ENCODE measurements at regions not wholly inside any gene's neighbourhood (a gene's known extent, or its start where the extent isn't known, plus 50 kb on each side); places are given as distances from the start of the nearest gene placed in this dataset.
"Not testable (repeated sequence)": the region's sequence is repeated elsewhere in the genome, so short reads cannot be mapped to it uniquely, and the experiment has no call there.

GRCh38 chr19:30113186-30113585, 171.1 kb downstream of the URI1 start:
- TF ChIP-seq, protein P1, sequence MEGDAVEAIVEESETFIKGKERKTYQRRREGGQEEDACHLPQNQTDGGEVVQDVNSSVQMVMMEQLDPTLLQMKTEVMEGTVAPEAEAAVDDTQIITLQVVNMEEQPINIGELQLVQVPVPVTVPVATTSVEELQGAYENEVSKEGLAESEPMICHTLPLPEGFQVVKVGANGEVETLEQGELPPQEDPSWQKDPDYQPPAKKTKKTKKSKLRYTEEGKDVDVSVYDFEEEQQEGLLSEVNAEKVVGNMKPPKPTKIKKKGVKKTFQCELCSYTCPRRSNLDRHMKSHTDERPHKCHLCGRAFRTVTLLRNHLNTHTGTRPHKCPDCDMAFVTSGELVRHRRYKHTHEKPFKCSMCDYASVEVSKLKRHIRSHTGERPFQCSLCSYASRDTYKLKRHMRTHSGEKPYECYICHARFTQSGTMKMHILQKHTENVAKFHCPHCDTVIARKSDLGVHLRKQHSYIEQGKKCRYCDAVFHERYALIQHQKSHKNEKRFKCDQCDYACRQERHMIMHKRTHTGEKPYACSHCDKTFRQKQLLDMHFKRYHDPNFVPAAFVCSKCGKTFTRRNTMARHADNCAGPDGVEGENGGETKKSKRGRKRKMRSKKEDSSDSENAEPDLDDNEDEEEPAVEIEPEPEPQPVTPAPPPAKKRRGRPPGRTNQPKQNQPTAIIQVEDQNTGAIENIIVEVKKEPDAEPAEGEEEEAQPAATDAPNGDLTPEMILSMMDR (IDR thresholded peaks at IDR 0.05; ENCODE audit: control extremely low read depth, extremely low read depth, low read depth, missing control alignments) = no peak
- no peak for DNase-seq (ENCODE audit: extremely low spot score)
- ChIA-PET CTCF (interaction anchor here (1.3 kb wide), 1 partner anchor 10 kb away, joined by 3 read pairs; no protein-coding TSS in a partner anchor), POLR2A (no interaction called here)

DNA sequence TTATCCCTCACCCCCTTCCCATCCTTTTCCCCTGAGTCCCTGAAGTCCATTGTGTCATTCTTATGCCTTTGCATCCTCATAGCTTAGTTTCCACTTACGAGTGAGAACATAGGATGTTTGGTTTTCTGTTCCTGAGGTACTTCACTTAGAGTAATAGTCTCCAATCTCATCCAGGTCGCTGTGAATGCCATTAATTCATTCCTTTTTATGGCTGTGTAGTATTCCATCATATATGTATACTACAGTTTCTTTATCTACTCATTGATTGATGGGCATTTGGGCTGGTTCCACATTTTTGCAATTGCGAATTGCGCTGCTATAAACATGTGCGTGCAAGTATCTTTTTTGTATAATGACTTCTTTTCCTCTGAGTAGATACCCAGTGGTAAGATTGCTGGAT, 172.1 kb downstream of the URI1 start:
- CTCF ChIA-PET = interaction anchor here (1.3 kb wide), 1 partner anchor 9 kb away, joined by 3 read pairs; no protein-coding TSS in a partner anchor
- POLR2A ChIA-PET; DNase-seq (ENCODE audit: extremely low spot score): not testable (repeated sequence)

DNA sequence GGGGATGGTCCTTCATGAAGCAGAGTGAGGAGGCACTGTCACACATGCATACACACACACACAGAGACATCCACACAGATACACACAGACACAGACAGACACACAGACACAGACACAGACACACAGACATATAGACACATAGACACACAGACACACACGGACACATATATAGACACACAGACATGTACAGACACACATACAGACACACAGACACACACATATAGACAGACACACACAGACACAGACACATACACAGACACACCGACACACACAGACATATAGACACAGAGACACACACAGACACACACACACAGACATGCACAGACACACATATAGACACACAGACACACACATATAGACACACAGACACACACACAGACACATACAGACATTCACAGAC, 173.9 kb downstream of the URI1 start:
- DNase-seq (ENCODE audit: extremely low spot score) = no peak
- ChIA-PET CTCF (no interaction called here), POLR2A (no interaction called here)
- TF ChIP-seq, protein P1 (IDR thresholded peaks at IDR 0.05; ENCODE audit: control extremely low read depth, extremely low read depth, low read depth, missing control alignments) = no peak

GRCh38 chr19:30116530-30116929, 174.5 kb downstream of the URI1 start:
- TF ChIP-seq, protein P1 (IDR thresholded peaks at IDR 0.05; ENCODE audit: control extremely low read depth, extremely low read depth, low read depth, missing control alignments) = no peak
- CTCF ChIA-PET = no interaction called here
- no peak for DNase-seq (ENCODE audit: extremely low spot score)
- POLR2A ChIA-PET = no interaction called here

- POLR2A ChIA-PET = no interaction called here
- DNase-seq (ENCODE audit: extremely low spot score) = no peak
- CTCF ChIA-PET = no interaction called here
- TF ChIP-seq, protein P1 (IDR thresholded peaks at IDR 0.05; ENCODE audit: control extremely low read depth, extremely low read depth, low read depth, missing control alignments) = no peak
These were observed 175.0 kb downstream of the URI1 start for GRCh38 chr19:30116984-30117555.

- ChIA-PET CTCF (no interaction called here), POLR2A (no interaction called here)
- DNase-seq (ENCODE audit: extremely low spot score) = no peak
- TF ChIP-seq, protein P1 (IDR thresholded peaks at IDR 0.05; ENCODE audit: control extremely low read depth, extremely low read depth, low read depth, missing control alignments) = no peak
These were observed 175.7 kb downstream of the URI1 start for GRCh38 chr19:30117636-30118145.

- TF ChIP-seq, protein P1 (IDR thresholded peaks at IDR 0.05; ENCODE audit: control extremely low read depth, extremely low read depth, low read depth, missing control alignments) = no peak
- no peak for DNase-seq (ENCODE audit: extremely low spot score)
- ChIA-PET CTCF (no interaction called here), POLR2A (no interaction called here)
These were observed 176.2 kb downstream of the URI1 start for GRCh38 chr19:30118221-30118620.

Measured in GM10248 (cell line).